H1 (cell line): ENCODE measurements at regions not wholly inside any gene's neighbourhood (a gene's known extent, or its start where the extent isn't known, plus 50 kb on each side); places are given as distances from the start of the nearest gene placed in this dataset.

Experiments
- HDAC6 ChIP-seq: IDR thresholded peaks from one replicate; pipeline ENCODE4 v1.7.1; 2012; ENCODE audit warnings: low read depth, mild to moderate bottlenecking, inconsistent platforms, low read length, moderate library complexity
- SIRT6 ChIP-seq: IDR thresholded peaks from one replicate; pipeline ENCODE4 v1.7.1; 2012; ENCODE audit warnings: low read length, inconsistent platforms
- SP4 ChIP-seq: IDR thresholded peaks from 2 replicates; pipeline ENCODE4 v1.6.1; 2012; ENCODE audit warnings: low read length, inconsistent platforms
- SUZ12 ChIP-seq: fragments of 200-600 bp; sonication (generic); IDR thresholded peaks from 2 replicates; pipeline ENCODE4 v1.6.1; 2012; ENCODE audit warnings: mild to moderate bottlenecking, inconsistent platforms, low read length, moderate library complexity, mixed read lengths
- TCF12 ChIP-seq: IDR thresholded peaks from 2 replicates; pipeline ENCODE4 v1.6.1; 2011; ENCODE audit warnings: low read depth, mild to moderate bottlenecking, low read length
- TF ChIP-seq, protein P1 (sequence below): IDR thresholded peaks from 2 replicates; pipeline ENCODE4 v1.6.1; 2012; ENCODE audit warnings: inconsistent platforms

DNA sequence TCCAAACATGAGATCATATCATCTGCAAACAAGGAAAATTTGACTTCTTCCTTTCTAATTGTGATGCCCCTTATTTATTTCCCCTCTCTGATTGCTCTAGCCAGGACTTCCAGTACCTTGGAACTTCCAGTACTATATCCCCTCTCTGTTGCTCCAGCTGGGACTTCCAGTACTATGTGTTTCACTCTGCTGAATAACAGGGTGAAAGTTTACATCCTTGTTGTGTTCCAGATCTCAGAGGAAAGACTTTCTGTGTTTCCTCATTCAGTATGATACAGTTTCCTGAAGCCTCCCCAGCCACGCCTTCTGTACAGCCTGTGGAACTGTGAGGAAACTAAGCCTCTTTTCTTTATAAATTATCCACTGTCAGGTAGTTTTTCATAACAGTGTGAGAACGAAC is 381.3 kb upstream of the FAM47C start (continued):
- TF ChIP-seq, protein P1, sequence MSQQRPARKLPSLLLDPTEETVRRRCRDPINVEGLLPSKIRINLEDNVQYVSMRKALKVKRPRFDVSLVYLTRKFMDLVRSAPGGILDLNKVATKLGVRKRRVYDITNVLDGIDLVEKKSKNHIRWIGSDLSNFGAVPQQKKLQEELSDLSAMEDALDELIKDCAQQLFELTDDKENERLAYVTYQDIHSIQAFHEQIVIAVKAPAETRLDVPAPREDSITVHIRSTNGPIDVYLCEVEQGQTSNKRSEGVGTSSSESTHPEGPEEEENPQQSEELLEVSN: no peak
- no peak for TF ChIP-seq SUZ12
- no peak for TF ChIP-seq TCF12
- no peak for TF ChIP-seq SP4
- TF ChIP-seq SIRT6: no peak
- TF ChIP-seq HDAC6: no peak
